ENCODE measurements at regions not wholly inside any gene's neighbourhood (a gene's known extent, or its start where the extent isn't known, plus 50 kb on each side); places are given as distances from the start of the nearest gene placed in this dataset.
"Not testable (repeated sequence)": the region's sequence is repeated elsewhere in the genome, so short reads cannot be mapped to it uniquely, and the experiment has no call there.

GRCh38 chr13:81293594-81294164 lies 952.8 kb upstream of the SPRY2 start:
- no peak for DNase-seq (ENCODE audit: low read depth)

GRCh38 chr13:81283561-81283960 lies 942.6 kb upstream of the SPRY2 start:
- DNase-seq (ENCODE audit: low read depth): no peak

GRCh38 chr13:81283062-81283461 lies 942.1 kb upstream of the SPRY2 start:
- no peak for DNase-seq (ENCODE audit: low read depth)

- no peak for DNase-seq (ENCODE audit: low read depth)
These were observed 934.8 kb upstream of the SPRY2 start for GRCh38 chr13:81275666-81276258.

- no peak for DNase-seq (ENCODE audit: low read depth)
These were observed 906.8 kb upstream of the SPRY2 start for GRCh38 chr13:81247711-81248110.

- no peak for DNase-seq (ENCODE audit: low read depth)
These were observed 905.6 kb upstream of the SPRY2 start for GRCh38 chr13:81246556-81246955.

GRCh38 chr13:81244011-81244410 lies 903.1 kb upstream of the SPRY2 start:
- no peak for DNase-seq (ENCODE audit: low read depth)

GRCh38 chr13:81230386-81230785 lies 889.5 kb upstream of the SPRY2 start:
- DNase-seq (ENCODE audit: low read depth): no peak

GRCh38 chr13:81226830-81227229 lies 885.9 kb upstream of the SPRY2 start:
- DNase-seq (ENCODE audit: low read depth): not testable (repeated sequence)

GRCh38 chr13:81224209-81224833 lies 883.4 kb upstream of the SPRY2 start:
- DNase-seq (ENCODE audit: low read depth): no peak

GRCh38 chr13:81223778-81224177 lies 882.9 kb upstream of the SPRY2 start:
- DNase-seq (ENCODE audit: low read depth): no peak

GRCh38 chr13:81211713-81212112 lies 870.8 kb upstream of the SPRY2 start:
- no peak for DNase-seq (ENCODE audit: low read depth)

- no peak for DNase-seq (ENCODE audit: low read depth)
These were observed 866.7 kb upstream of the SPRY2 start for GRCh38 chr13:81207636-81208035.

GRCh38 chr13:81207231-81207630 lies 866.3 kb upstream of the SPRY2 start:
- DNase-seq (ENCODE audit: low read depth): no peak

- DNase-seq (ENCODE audit: low read depth): no peak
These were observed 862.9 kb upstream of the SPRY2 start for GRCh38 chr13:81203783-81204182.

- DNase-seq (ENCODE audit: low read depth): no peak
These were observed 859.0 kb upstream of the SPRY2 start for GRCh38 chr13:81199956-81200355.

- no peak for DNase-seq (ENCODE audit: low read depth)
These were observed 857.0 kb upstream of the SPRY2 start for GRCh38 chr13:81197966-81198365.

GRCh38 chr13:81197483-81197882 lies 856.6 kb upstream of the SPRY2 start:
- no peak for DNase-seq (ENCODE audit: low read depth)

- DNase-seq (ENCODE audit: low read depth): no peak
These were observed 853.4 kb upstream of the SPRY2 start for GRCh38 chr13:81194362-81194761.

- DNase-seq (ENCODE audit: low read depth): no peak
These were observed 843.8 kb upstream of the SPRY2 start for GRCh38 chr13:81184556-81185265.

- DNase-seq (ENCODE audit: low read depth): no peak
These were observed 831.7 kb upstream of the SPRY2 start for GRCh38 chr13:81172603-81173002.

- peak; percentile 6 for DNase-seq (ENCODE audit: low read depth)
These were observed 830.2 kb upstream of the SPRY2 start for GRCh38 chr13:81171065-81171647.

GRCh38 chr13:81163823-81164222 lies 822.9 kb upstream of the SPRY2 start:
- DNase-seq (ENCODE audit: low read depth): not testable (repeated sequence)
